ENCODE measurements at regions not wholly inside any gene's neighbourhood (a gene's known extent, or its start where the extent isn't known, plus 50 kb on each side); places are given as distances from the start of the nearest gene placed in this dataset.

GRCh38 chr5:158492136-158492535, 607.6 kb downstream of the EBF1 start:
- Histone ChIP-seq H3K9me3 (no peaks in the 10 kb centered on the region), H3K27me3 (no peaks in the 10 kb centered on the region), H3K4me3 (no peak overlapping the region), H3K4me1 (peaks cover 8% of the 10 kb centered on the region), H3K36me3 (ENCODE audit: low read depth, missing control alignments) (no peaks in the 10 kb centered on the region), H3K27ac (no peak overlapping the region)
- intact Hi-C loops (cut with DNase I; ENCODE audit: low total_unique reads) = no loop called here
- no peak for DNase-seq
- TF ChIP-seq POLR2A (IDR thresholded peaks at IDR 0.05) (no peak), CTCF (IDR thresholded peaks at IDR 0.05) (no peak)

GRCh38 chr5:158487664-158488063, 612.1 kb downstream of the EBF1 start:
- intact Hi-C loops (cut with DNase I; ENCODE audit: low total_unique reads) = no loop called here
- no peak for DNase-seq
- Histone ChIP-seq H3K4me3 (no peak overlapping the region), H3K9me3 (no peaks in the 10 kb centered on the region), H3K27ac (no peak overlapping the region), H3K4me1 (peaks cover 34% of the 10 kb centered on the region), H3K36me3 (ENCODE audit: low read depth, missing control alignments) (no peaks in the 10 kb centered on the region), H3K27me3 (no peaks in the 10 kb centered on the region)
- WGBS, 2 donors = 40 to 45% methylated on average over 1 of the region's 1 CpG
- TF ChIP-seq POLR2A (IDR thresholded peaks at IDR 0.05) (no peak), CTCF (IDR thresholded peaks at IDR 0.05) (no peak)

- H3K27ac ChIP-seq = no peak overlapping the region
Observed at GRCh38 chr5:158487156-158487555, 612.6 kb downstream of the EBF1 start.

GRCh38 chr5:158486566-158486965, 613.1 kb downstream of the EBF1 start:
- intact Hi-C loops (cut with DNase I; ENCODE audit: low total_unique reads) = no loop called here
- no peaks in the 10 kb centered on the region for H3K9me3 ChIP-seq
- no peak for TF ChIP-seq POLR2A (IDR thresholded peaks at IDR 0.05)
- TF ChIP-seq CTCF (IDR thresholded peaks at IDR 0.05) = no peak
- no peak overlapping the region for H3K27ac ChIP-seq
- H3K36me3 ChIP-seq (ENCODE audit: low read depth, missing control alignments) = no peaks in the 10 kb centered on the region
- no peak for DNase-seq
- H3K4me3 ChIP-seq = no peak overlapping the region
- no peaks in the 10 kb centered on the region for H3K27me3 ChIP-seq
- H3K4me1 ChIP-seq = peaks cover 34% of the 10 kb centered on the region
- WGBS, 2 donors = 59 to 69% methylated on average over 3 of the region's 3 CpGs

More at GRCh38 chr5:158487156-158487555, 612.6 kb downstream of the EBF1 start:
- DNase-seq = no peak
- no peak overlapping the region for H3K4me3 ChIP-seq
- TF ChIP-seq POLR2A (IDR thresholded peaks at IDR 0.05) = no peak
- TF ChIP-seq CTCF (IDR thresholded peaks at IDR 0.05) = no peak
- WGBS, 2 donors = 50 to 52% methylated on average over 1 of the region's 1 CpG
- H3K9me3 ChIP-seq = no peaks in the 10 kb centered on the region
- intact Hi-C loops (cut with DNase I; ENCODE audit: low total_unique reads) = no loop called here
- H3K4me1 ChIP-seq = peaks cover 34% of the 10 kb centered on the region
- no peaks in the 10 kb centered on the region for H3K27me3 ChIP-seq
- H3K36me3 ChIP-seq (ENCODE audit: low read depth, missing control alignments) = no peaks in the 10 kb centered on the region

GRCh38 chr5:158485604-158486081, 614.1 kb downstream of the EBF1 start:
- no peak overlapping the region for H3K4me3 ChIP-seq
- no peaks in the 10 kb centered on the region for H3K36me3 ChIP-seq (ENCODE audit: low read depth, missing control alignments)
- DNase-seq = peak; percentile 53
- no peaks in the 10 kb centered on the region for H3K27me3 ChIP-seq
- H3K9me3 ChIP-seq = no peaks in the 10 kb centered on the region
- 54 to 60% methylated on average over 5 to 6 of the region's 6 CpGs for WGBS, 2 donors
- H3K4me1 ChIP-seq = peaks cover 34% of the 10 kb centered on the region
- intact Hi-C loops (cut with DNase I; ENCODE audit: low total_unique reads) = no loop called here
- H3K27ac ChIP-seq = peak overlapping the region in 1 of 2 donors; percentile 31
- TF ChIP-seq CTCF (IDR thresholded peaks at IDR 0.05) (no peak), POLR2A (IDR thresholded peaks at IDR 0.05) (no peak)
